Smooth muscle cell (in vitro differentiated cells): ENCODE measurements at regions not wholly inside any gene's neighbourhood (a gene's known extent, or its start where the extent isn't known, plus 50 kb on each side); places are given as distances from the start of the nearest gene placed in this dataset.

Experiments used
- DNase-seq: peaks from one replicate; lab custom pipeline; 2025; ENCODE audit not compliant: unreplicated experiment; lab: John Stamatoyannopoulos, UW
- H2AFZ ChIP-seq: fragments of 200-600 bp; sonication (generic); 2 replicates; pipeline ENCODE4 v1.6.0; 2016; ENCODE audit warnings: antibody characterized with exemption, low read depth, mild to moderate bottlenecking
- H3F3A ChIP-seq: fragments of 200-600 bp; sonication (generic); 2 replicates; pipeline ENCODE4 v1.6.0; 2017; ENCODE audit warnings: antibody characterized with exemption, low read depth
- H3K27ac ChIP-seq: fragments of 200-600 bp; sonication (generic); 2 replicates; pipeline ENCODE4 v1.5.1; 2016; ENCODE audit warnings: low read depth, mild to moderate bottlenecking
- H3K27me3 ChIP-seq: fragments of 200-600 bp; sonication (generic); 2 replicates; pipeline ENCODE4 v1.6.1; 2016; ENCODE audit warnings: low read depth, mild to moderate bottlenecking
- H3K36me3 ChIP-seq: fragments of 200-600 bp; sonication (generic); 2 replicates; pipeline ENCODE4 v1.5.1; 2016; ENCODE audit warnings: low read depth
- H3K4me1 ChIP-seq: fragments of 200-600 bp; sonication (generic); 2 replicates; pipeline ENCODE4 v1.5.1; 2016; ENCODE audit warnings: low read depth
- H3K4me2 ChIP-seq: fragments of 200-600 bp; sonication (generic); 2 replicates; pipeline ENCODE4 v1.6.0; 2016; ENCODE audit warnings: mild to moderate bottlenecking
- H3K4me3 ChIP-seq: fragments of 200-600 bp; sonication (generic); 2 replicates; pipeline ENCODE4 v1.5.1; 2016; ENCODE audit warnings: mild to moderate bottlenecking
- H3K79me2 ChIP-seq: fragments of 200-600 bp; sonication (generic); 2 replicates; pipeline ENCODE4 v1.6.0; 2016; ENCODE audit warnings: low read depth, mild to moderate bottlenecking
- H3K9ac ChIP-seq: fragments of 200-600 bp; sonication (generic); 2 replicates; pipeline ENCODE4 v1.6.0; 2016; ENCODE audit warnings: low read depth
- H3K9me3 ChIP-seq: fragments of 200-600 bp; sonication (generic); replicated peaks from 2 replicates; pipeline ENCODE4 v1.5.1; 2016; ENCODE audit warnings: low read depth
- H4K20me1 ChIP-seq: fragments of 200-600 bp; sonication (generic); 2 replicates; pipeline ENCODE4 v1.6.0; 2016; ENCODE audit warnings: low read depth
- CTCF ChIP-seq: fragments of 200-600 bp; sonication (generic); IDR thresholded peaks from 2 replicates; pipeline ENCODE4 v1.5.1; 2017; ENCODE audit warnings: borderline replicate concordance, mild to moderate bottlenecking, antibody characterized with exemption; ENCODE audit not compliant: insufficient read depth, poor library complexity, severe bottlenecking
- WGBS: methylation state at CpG from one replicate; pipeline ENCODE4 v1.1.7; 2016; ENCODE audit warnings: low lambda C conversion rate; 5-methylcytosine and 5-hydroxymethylcytosine counted together

GRCh38 chr10:76647301-76647700, 990.3 kb downstream of the KCNMA1 start:
- 87% methylated on average over 2 of the region's 2 CpGs for WGBS
- Histone ChIP-seq H3F3A (no peaks in the 10 kb centered on the region), H3K9me3 (no peaks in the 10 kb centered on the region), H3K27me3 (no peaks in the 10 kb centered on the region), H3K4me1 (no peaks in the 10 kb centered on the region), H2AFZ (no peak overlapping the region), H3K79me2 (no peaks in the 10 kb centered on the region), H3K9ac (no peak overlapping the region), H3K4me3 (no peak overlapping the region), H3K36me3 (no peaks in the 10 kb centered on the region), H3K27ac (no peak overlapping the region), H3K4me2 (no peak overlapping the region), H4K20me1 (no peaks in the 10 kb centered on the region)
- no peak for DNase-seq
- TF ChIP-seq CTCF: no peak

GRCh38 chr10:76645341-76645740, 992.3 kb downstream of the KCNMA1 start:
- no peak for TF ChIP-seq CTCF
- no peaks in the 10 kb centered on the region for H3K4me1 ChIP-seq

GRCh38 chr10:76644476-76644875, 993.1 kb downstream of the KCNMA1 start:
- Histone ChIP-seq H4K20me1 (no peaks in the 10 kb centered on the region), H3K79me2 (no peaks in the 10 kb centered on the region), H3K4me2 (no peak overlapping the region), H3K9ac (no peak overlapping the region), H3K27me3 (no peaks in the 10 kb centered on the region), H3K36me3 (no peaks in the 10 kb centered on the region), H3K4me1 (no peaks in the 10 kb centered on the region), H3K9me3 (no peaks in the 10 kb centered on the region), H3K4me3 (no peak overlapping the region), H3K27ac (no peak overlapping the region), H2AFZ (no peak overlapping the region), H3F3A (no peaks in the 10 kb centered on the region)
- 91% methylated on average over 2 of the region's 2 CpGs for WGBS
- no peak for TF ChIP-seq CTCF
- no peak for DNase-seq

More at GRCh38 chr10:76645341-76645740, 992.3 kb downstream of the KCNMA1 start:
- H3K4me2 ChIP-seq: no peak overlapping the region
- no peaks in the 10 kb centered on the region for H3K27me3 ChIP-seq
- H3K27ac ChIP-seq: no peak overlapping the region
- no peaks in the 10 kb centered on the region for H4K20me1 ChIP-seq
- H3F3A ChIP-seq: no peaks in the 10 kb centered on the region
- no peaks in the 10 kb centered on the region for H3K79me2 ChIP-seq
- H3K36me3 ChIP-seq: no peaks in the 10 kb centered on the region
- H3K9ac ChIP-seq: no peak overlapping the region
- H2AFZ ChIP-seq: no peak overlapping the region
- no peaks in the 10 kb centered on the region for H3K9me3 ChIP-seq
- no peak overlapping the region for H3K4me3 ChIP-seq
- 94% methylated on average over 3 of the region's 3 CpGs for WGBS
- no peak for DNase-seq

GRCh38 chr10:76643511-76643911, 994.1 kb downstream of the KCNMA1 start:
- Histone ChIP-seq H3K4me2 (no peak overlapping the region), H3F3A (no peaks in the 10 kb centered on the region), H3K27ac (no peak overlapping the region), H3K27me3 (no peaks in the 10 kb centered on the region), H3K9me3 (no peaks in the 10 kb centered on the region), H3K36me3 (no peaks in the 10 kb centered on the region), H3K9ac (no peak overlapping the region), H2AFZ (no peak overlapping the region), H3K79me2 (no peaks in the 10 kb centered on the region), H3K4me1 (no peaks in the 10 kb centered on the region), H4K20me1 (no peaks in the 10 kb centered on the region), H3K4me3 (no peak overlapping the region)
- WGBS: 93% methylated on average over 4 of the region's 4 CpGs
- DNase-seq: no peak
- TF ChIP-seq CTCF: no peak
